Ishikawa (cell line): ENCODE measurements at regions not wholly inside any gene's neighbourhood (a gene's known extent, or its start where the extent isn't known, plus 50 kb on each side); places are given as distances from the start of the nearest gene placed in this dataset.

Experiments
- CEBPB ChIP-seq: IDR thresholded peaks from 2 replicates; pipeline ENCODE4 v1.6.1; 2012
- CREB1 ChIP-seq: IDR thresholded peaks from 2 replicates; pipeline ENCODE4 v1.6.1; 2012; ENCODE audit warnings: low read depth
- EGR1 ChIP-seq: IDR thresholded peaks from 2 replicates; pipeline ENCODE4 v1.6.1; 2012
- EP300 ChIP-seq: IDR thresholded peaks from 2 replicates; pipeline ENCODE4 v1.6.1; 2012; ENCODE audit warnings: borderline replicate concordance
- FOXM1 ChIP-seq: IDR thresholded peaks from 2 replicates; pipeline ENCODE4 v1.6.1; 2012; ENCODE audit warnings: low read depth, borderline replicate concordance
- NFIC ChIP-seq: IDR thresholded peaks from 2 replicates; pipeline ENCODE4 v1.6.1; 2012
- RAD21 ChIP-seq: IDR thresholded peaks from 2 replicates; pipeline ENCODE4 v1.6.1; 2012; ENCODE audit warnings: low read depth
- TAF1 ChIP-seq: IDR thresholded peaks from 2 replicates; pipeline ENCODE4 v1.6.1; 2012; ENCODE audit warnings: low read depth, mild to moderate bottlenecking
- TCF12 ChIP-seq: IDR thresholded peaks from 2 replicates; pipeline ENCODE4 v1.6.1; 2012; ENCODE audit warnings: low read depth
- TEAD4 ChIP-seq: IDR thresholded peaks from 2 replicates; pipeline ENCODE4 v1.6.1; 2012
- YY1 ChIP-seq: IDR thresholded peaks from 2 replicates; pipeline ENCODE4 v1.6.1; 2012; ENCODE audit warnings: low read depth
- ZBTB7A ChIP-seq: IDR thresholded peaks from 2 replicates; pipeline ENCODE4 v1.6.1; 2012; ENCODE audit warnings: low read depth
- TF ChIP-seq, protein P1 (sequence below): IDR thresholded peaks from 2 replicates; pipeline ENCODE4 v1.6.1; 2012
- TF ChIP-seq, protein P2 (sequence below): IDR thresholded peaks from 2 replicates; pipeline ENCODE4 v1.6.1; 2012; ENCODE audit warnings: low read depth, mild to moderate bottlenecking
- TF ChIP-seq, protein P3 (sequence below): IDR thresholded peaks from 2 replicates; pipeline ENCODE4 v1.6.1; 2012

DNA sequence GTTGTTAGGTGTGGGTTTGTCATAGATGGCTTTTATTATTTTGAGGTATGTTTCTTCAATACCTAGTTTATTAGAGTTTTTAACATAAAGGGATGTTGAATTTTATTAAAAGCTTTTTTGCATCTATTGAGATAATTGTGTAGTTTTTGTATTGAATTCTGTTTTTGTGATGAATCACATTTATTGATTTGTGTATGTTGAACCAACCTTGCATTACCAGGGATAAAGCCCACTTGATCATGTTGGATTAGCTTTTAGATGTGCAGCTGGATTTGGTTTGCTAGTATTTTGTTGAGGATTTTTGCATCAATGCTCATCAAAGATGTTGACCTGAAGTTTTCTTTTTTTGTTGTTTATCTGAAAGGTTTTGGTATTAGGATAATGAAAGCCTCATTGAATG, 328.2 kb downstream of the ADCYAP1 start:
- TF ChIP-seq, protein P1, sequence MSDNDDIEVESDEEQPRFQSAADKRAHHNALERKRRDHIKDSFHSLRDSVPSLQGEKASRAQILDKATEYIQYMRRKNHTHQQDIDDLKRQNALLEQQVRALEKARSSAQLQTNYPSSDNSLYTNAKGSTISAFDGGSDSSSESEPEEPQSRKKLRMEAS = no peak
- TF ChIP-seq EP300 = no peak
- no peak for TF ChIP-seq EGR1
- TF ChIP-seq CREB1 = no peak

DNA sequence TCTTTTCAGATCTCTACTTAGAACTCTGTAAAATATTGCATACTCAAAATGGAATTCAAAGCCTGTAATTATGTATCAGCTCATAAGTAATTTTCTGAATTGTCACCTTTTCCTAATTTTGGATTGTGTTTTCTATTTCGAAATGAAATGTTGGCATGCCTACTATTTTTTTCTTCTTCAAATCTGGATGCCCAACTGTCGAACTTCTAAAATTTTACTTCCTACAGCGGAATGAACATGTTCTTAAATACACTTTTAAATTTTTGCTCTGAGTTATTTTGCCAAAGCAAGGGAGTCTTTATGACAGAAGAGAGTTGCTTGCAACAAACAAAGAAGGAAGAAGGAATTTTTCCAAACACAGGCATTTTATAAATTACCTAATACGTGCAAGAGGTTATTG, 336.0 kb downstream of the ADCYAP1 start:
- TF ChIP-seq YY1 = no peak
- TF ChIP-seq, protein P2, sequence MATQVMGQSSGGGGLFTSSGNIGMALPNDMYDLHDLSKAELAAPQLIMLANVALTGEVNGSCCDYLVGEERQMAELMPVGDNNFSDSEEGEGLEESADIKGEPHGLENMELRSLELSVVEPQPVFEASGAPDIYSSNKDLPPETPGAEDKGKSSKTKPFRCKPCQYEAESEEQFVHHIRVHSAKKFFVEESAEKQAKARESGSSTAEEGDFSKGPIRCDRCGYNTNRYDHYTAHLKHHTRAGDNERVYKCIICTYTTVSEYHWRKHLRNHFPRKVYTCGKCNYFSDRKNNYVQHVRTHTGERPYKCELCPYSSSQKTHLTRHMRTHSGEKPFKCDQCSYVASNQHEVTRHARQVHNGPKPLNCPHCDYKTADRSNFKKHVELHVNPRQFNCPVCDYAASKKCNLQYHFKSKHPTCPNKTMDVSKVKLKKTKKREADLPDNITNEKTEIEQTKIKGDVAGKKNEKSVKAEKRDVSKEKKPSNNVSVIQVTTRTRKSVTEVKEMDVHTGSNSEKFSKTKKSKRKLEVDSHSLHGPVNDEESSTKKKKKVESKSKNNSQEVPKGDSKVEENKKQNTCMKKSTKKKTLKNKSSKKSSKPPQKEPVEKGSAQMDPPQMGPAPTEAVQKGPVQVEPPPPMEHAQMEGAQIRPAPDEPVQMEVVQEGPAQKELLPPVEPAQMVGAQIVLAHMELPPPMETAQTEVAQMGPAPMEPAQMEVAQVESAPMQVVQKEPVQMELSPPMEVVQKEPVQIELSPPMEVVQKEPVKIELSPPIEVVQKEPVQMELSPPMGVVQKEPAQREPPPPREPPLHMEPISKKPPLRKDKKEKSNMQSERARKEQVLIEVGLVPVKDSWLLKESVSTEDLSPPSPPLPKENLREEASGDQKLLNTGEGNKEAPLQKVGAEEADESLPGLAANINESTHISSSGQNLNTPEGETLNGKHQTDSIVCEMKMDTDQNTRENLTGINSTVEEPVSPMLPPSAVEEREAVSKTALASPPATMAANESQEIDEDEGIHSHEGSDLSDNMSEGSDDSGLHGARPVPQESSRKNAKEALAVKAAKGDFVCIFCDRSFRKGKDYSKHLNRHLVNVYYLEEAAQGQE = no peak
- no peak for TF ChIP-seq RAD21
- no peak for TF ChIP-seq TAF1
- TF ChIP-seq ZBTB7A = no peak
- TF ChIP-seq NFIC = no peak

DNA sequence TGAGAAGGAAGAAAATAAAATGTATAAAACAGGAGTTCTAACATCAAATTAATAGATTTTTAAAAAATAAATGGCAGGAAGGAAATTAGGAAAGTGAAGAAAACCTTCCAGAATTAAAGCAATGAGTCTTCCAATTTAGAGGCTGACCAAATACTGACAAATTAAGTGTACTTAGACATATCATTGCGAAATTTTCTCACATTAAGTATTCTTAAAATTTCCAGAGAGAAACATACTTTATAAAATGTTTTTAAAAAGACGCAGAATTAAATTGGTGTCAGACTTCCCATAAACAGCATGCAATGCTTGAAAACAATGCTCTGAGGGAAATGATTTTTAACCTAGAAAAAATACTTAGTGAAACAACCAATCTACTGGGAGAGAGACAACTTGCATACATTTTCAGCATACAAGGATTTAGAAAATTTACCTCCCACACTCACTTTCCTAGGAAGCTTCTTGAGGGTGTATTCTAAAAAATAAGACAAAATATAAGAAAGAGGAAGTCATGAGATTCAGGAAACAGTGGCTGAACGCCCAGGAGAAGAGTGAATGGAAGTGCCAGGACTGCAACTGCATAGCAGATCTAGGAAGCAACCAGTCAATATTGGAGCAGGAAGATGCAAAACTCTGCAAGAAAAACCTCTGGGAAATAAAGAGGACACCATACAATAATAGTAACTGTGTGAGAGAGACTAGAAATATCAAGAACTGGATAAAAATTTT, 339.9 kb downstream of the ADCYAP1 start:
- TF ChIP-seq, protein P1 = no peak
- TF ChIP-seq, protein P3, sequence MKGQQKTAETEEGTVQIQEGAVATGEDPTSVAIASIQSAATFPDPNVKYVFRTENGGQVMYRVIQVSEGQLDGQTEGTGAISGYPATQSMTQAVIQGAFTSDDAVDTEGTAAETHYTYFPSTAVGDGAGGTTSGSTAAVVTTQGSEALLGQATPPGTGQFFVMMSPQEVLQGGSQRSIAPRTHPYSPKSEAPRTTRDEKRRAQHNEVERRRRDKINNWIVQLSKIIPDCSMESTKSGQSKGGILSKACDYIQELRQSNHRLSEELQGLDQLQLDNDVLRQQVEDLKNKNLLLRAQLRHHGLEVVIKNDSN = no peak
- TF ChIP-seq TAF1 (no peak), TCF12 (no peak), FOXM1 (no peak)
- TF ChIP-seq, protein P2 = no peak

DNA sequence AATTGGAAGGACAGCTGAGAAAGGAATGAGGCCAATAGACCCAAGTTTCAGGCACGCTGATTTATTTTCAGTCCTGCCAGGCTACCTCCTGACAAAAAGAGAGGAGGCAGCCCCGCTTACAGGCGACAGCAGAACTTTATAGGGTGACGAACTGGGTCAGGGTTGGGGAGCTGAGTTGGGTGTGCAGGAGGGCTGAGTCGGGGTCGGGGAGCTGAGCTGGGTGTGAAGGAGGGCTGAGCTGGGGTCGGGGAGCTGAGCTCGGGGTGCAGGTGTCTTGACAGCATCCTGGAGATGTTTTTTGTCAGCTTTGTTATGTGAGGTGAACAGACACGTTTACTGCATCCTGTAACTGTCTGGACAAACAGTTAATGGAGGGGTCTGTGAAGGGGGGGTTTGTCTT, 342.2 kb downstream of the ADCYAP1 start:
- TF ChIP-seq, protein P1 = no peak
- no peak for TF ChIP-seq YY1
- no peak for TF ChIP-seq EGR1
- TF ChIP-seq TCF12 = no peak
- no peak for TF ChIP-seq FOXM1
- no peak for TF ChIP-seq TEAD4
- no peak for TF ChIP-seq CREB1
- no peak for TF ChIP-seq NFIC
- TF ChIP-seq ZBTB7A = no peak
- no peak for TF ChIP-seq CEBPB
- TF ChIP-seq, protein P3 = no peak
- TF ChIP-seq, protein P2 = no peak
- no peak for TF ChIP-seq TAF1

DNA sequence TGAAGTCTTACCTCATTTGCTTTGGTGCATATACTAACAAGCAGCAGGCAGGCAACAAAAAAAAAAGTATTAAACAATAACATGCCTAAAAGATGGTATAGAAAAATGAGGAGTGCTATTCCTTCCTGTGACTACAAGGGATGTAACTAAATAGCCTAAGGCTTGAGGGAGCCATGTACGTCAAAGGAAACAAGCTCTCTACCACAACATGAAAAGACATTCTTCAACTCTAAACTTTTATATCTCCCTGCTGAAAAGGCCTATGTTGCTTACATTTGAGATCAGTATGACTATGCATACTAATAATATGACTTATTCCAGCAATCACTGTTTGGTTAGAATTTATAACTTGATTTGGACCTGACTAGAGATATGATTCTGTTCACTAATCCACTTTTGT, 347.9 kb downstream of the ADCYAP1 start:
- TF ChIP-seq TAF1 (no peak), EGR1 (no peak), ZBTB7A (no peak), NFIC (no peak), CREB1 (no peak)
- TF ChIP-seq, protein P1 = no peak
- TF ChIP-seq, protein P2 = no peak
- TF ChIP-seq, protein P3 = no peak
